ENCODE measurements at regions not wholly inside any gene's neighbourhood (a gene's known extent, or its start where the extent isn't known, plus 50 kb on each side); places are given as distances from the start of the nearest gene placed in this dataset.

DNA sequence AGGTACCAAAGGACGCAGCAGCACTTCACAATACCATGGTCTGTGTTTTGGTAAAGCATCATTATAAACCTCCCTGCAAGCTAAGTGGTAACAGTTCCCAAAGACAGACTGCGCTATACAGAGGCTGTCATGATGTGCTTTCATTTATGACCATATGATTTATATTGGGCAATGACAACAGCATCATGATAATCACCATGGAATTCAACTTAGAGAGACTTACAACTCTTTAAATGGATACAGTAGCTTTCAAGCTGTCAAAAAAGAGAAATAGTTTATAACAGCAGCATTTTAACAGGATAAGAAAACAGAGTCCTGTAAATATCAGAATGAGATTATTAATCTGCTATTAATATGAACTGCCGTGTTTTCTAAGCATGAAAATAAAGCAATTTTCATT, 341.7 kb downstream of the GPR37 start:
- TF ChIP-seq POLR2A (IDR thresholded peaks at IDR 0.05; ENCODE audit: low read depth, low read length), result no peak
- TF ChIP-seq POLR2AphosphoS5 (IDR thresholded peaks at IDR 0.05; ENCODE audit: low read depth, low read length), result no peak
- TF ChIP-seq TAF1 (IDR thresholded peaks at IDR 0.05; ENCODE audit: low read depth, low read length), result no peak
- TF ChIP-seq POU2F2 (IDR thresholded peaks at IDR 0.05; ENCODE audit: low read depth, low read length), result no peak
- TF ChIP-seq SPI1 (IDR thresholded peaks at IDR 0.05; ENCODE audit: low read depth, low read length), result no peak
